GM21515 (cell line): ENCODE measurements at regions not wholly inside any gene's neighbourhood (a gene's known extent, or its start where the extent isn't known, plus 50 kb on each side); places are given as distances from the start of the nearest gene placed in this dataset.

Experiments used
- ATAC-seq: cut with Tn5 transposase; IDR thresholded peaks from one replicate; pipeline ENCODE4 v1.9.1; 2021; ENCODE audit not compliant: unreplicated experiment

GRCh38 chr4:85250852-85251251 lies 224.1 kb upstream of the ARHGAP24 start:
- ATAC-seq = no peak

DNA sequence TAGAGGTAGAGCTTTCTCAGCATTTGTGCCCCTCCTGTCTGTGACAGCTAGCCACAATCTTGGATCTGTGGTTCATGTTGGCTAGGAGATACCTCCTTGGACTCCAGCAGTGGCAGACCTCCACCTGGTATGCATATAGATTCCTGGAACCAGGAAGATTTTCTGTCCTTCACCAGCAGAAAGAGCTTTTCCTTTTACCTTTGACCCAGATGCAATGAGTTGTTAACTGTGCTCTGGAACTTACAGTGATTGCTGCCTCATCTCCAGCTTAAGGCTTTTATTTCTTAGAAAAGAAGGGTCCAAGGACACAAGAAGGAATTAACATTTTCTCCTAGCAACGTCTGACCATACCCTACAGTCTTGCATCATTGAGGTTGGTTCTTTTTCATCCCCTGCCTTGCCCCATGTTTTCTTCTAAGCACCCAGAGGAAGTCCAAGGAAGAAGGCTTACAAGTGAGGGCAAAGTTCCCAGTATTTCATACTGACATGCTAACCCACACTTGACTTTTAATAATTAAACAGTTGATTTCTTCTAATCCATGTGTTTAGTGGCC lies 217.1 kb upstream of the ARHGAP24 start:
- no peak for ATAC-seq

DNA sequence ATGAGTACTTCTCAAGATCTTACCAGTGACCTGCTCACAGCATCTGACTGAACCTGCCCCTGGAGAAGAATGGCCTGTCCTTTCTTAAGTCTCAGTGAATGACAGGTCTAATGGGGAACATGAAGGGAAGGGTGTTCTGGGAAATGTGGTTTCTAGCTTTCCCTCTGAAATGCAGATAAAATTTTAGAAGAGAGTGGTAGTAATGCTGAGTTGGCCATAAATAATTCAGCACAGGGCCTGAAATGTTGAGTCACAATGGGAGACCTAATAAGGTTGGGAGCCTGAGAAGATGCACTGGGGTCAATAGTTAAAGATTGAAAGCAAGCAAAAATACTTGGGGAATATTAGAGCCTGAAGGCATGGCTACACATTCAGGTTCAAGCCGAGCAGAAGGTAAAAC lies 214.9 kb upstream of the ARHGAP24 start:
- no peak for ATAC-seq

DNA sequence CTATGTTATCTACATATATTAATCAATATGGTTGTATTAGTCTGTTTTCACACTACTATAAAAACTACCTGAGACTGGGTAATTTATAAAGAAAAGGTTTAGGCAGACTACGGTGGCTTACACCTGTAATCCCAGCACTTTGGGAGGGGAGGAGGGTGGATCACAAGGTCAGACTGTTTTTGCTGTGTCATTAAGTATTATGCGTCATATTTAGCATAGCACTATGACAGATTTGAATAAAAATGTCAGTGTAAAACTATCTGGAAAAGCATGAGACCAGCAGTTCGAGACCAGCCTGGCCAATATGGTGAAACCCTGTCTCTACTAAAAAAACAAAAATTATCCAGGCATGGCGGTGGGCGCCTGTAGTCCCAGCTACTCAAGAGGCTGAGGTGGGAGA lies 209.7 kb upstream of the ARHGAP24 start:
- no peak for ATAC-seq

- ATAC-seq = no peak
Observed at GRCh38 chr4:85268188-85268587, 206.8 kb upstream of the ARHGAP24 start.

DNA sequence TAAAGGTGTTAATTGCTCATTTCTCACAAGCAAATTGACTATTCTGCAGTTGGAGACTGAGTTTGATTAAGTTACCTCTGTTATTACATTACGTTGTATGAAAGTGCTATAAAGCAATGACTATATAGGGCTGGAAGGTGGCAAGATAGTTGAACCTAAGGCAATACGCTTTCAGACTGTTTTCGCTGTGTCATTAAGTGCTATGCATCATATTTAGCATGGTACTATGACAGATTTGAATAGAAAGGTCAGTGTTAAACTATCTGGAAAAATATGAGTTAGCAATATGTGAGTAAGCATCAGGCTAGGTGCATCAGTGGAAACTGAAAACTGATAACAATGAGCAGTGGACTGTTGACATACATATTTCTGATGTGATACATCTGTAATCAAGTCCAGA lies 206.0 kb upstream of the ARHGAP24 start:
- ATAC-seq = no peak

- ATAC-seq = no peak
Observed at GRCh38 chr4:85274955-85275354, 200.0 kb upstream of the ARHGAP24 start.

DNA sequence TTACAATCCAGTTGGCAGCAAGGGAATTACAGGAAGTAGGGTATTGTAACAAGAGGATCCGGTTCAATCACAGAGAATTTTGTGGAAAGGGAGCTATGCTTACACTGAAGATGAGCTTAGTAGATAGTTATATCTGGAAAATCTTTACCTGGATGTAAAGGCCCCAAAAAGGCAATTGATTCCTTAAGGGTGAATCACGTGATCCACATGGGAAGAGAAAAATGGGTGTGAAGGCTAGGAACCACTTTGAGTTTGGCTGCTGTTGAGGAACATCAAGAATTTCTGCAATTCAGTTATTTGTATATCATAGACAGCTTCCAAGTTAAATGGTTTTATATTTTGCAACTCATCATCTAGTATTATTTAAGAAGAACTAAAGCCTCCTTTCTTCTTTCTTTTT lies 194.0 kb upstream of the ARHGAP24 start:
- ATAC-seq = no peak

DNA sequence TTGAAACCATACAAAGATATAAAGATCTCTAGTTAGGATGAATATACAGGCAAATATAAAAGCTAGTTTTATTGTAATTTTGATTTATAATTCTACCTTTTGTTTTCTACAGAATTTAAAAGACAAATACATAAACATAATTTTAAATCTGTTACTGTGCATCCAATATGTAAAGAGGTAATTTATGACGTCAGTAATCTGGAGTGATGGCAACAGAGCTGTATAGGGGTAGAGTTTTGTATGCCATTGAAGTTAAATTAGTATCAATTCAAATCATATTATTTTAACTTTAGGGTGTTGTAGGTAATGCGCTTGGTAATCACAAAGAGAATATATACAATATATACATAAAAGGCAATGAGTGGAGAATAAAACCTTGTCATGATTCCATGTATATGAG lies 183.7 kb upstream of the ARHGAP24 start:
- no peak for ATAC-seq

DNA sequence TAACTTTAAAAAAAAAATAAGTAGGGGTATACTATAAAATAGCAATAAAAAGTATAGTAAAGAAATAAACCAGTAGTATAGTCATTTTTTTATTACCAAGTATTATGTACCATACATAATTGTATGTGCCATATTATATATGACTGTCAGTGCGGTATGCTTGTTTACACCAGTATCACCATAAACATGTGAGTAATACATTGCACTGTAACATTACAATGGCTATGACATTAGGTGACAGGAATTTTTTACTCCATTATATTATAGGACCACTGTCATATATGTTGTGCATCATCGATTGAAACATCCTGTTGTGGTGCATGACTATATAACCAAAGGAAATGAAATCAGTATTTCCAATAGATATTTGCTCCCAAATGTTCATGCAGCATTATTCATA lies 176.9 kb upstream of the ARHGAP24 start:
- ATAC-seq = no peak

DNA sequence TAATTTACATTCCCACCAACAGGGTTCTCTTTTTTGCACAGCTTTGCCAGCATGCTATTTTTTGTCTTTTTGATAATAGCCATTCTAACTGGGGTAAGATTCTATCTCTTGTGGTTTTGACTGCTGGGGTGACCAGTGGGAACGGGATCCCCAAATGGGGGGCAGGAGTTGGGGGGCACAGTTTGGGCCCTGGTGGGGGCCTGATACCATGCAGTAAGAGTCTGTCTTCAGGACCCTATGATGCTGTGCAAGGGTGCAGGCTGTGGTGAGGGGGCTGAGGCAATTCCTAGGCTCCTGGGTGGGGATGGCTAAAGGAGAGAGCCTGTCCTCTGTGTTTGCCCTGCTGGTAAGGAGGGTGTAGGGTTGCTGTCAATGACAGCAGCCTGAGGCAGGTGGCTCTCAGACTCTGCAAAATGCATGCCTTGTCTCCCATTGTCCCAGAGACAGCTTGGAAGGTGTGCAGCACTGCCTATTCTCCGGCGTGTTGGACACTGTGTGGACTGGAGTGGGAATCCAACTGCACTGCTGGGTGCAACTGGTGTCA lies 172.7 kb upstream of the ARHGAP24 start:
- no peak for ATAC-seq

GRCh38 chr4:85302756-85303155 lies 172.2 kb upstream of the ARHGAP24 start:
- no peak for ATAC-seq

DNA sequence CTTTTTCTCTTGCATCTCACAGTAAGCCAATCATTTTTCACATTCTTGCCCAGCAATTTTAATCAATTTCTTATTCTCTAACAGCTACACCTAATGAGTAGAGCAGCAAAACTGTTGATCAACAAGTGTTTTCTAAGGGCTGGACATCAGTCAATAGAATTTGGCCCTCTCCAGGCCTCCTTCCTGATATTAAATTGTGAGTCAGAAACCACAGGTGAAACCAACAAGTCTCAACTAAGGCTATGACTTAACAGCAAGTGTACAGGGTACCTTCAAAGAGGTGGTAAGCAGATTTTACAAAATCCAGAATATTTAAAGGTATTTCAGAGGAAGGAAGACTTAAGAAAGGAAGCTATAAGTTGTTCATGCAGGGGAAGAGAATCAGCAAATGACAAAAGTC lies 156.5 kb upstream of the ARHGAP24 start:
- no peak for ATAC-seq

- no peak for ATAC-seq
Observed at GRCh38 chr4:85358831-85359230, 116.1 kb upstream of the ARHGAP24 start.

GRCh38 chr4:85362550-85362949 lies 112.4 kb upstream of the ARHGAP24 start:
- ATAC-seq = no peak

DNA sequence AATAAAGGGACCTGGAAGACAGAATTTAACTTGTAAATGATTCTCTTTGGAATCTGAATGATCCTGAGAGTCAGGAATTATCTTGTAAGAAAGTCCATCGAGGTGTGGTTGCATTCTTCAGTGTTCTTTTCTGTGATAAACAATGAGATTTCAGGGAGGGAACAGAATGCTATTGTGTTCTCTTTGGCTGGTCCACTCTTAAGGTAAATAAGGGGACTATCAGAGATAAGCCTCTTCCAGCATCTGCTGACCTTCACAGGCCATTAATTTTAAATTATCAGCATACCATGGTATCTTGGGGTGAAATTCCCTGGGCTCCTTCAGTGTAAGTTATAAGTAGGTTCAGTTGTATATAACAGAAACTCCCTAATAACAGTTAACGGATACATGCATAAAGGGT lies 107.1 kb upstream of the ARHGAP24 start:
- no peak for ATAC-seq

GRCh38 chr4:85368240-85368639 lies 106.7 kb upstream of the ARHGAP24 start:
- ATAC-seq = no peak

- ATAC-seq = no peak
Observed at GRCh38 chr4:85368932-85369331, 106.0 kb upstream of the ARHGAP24 start.

GRCh38 chr4:85369703-85370380 lies 105.1 kb upstream of the ARHGAP24 start:
- ATAC-seq = no peak

DNA sequence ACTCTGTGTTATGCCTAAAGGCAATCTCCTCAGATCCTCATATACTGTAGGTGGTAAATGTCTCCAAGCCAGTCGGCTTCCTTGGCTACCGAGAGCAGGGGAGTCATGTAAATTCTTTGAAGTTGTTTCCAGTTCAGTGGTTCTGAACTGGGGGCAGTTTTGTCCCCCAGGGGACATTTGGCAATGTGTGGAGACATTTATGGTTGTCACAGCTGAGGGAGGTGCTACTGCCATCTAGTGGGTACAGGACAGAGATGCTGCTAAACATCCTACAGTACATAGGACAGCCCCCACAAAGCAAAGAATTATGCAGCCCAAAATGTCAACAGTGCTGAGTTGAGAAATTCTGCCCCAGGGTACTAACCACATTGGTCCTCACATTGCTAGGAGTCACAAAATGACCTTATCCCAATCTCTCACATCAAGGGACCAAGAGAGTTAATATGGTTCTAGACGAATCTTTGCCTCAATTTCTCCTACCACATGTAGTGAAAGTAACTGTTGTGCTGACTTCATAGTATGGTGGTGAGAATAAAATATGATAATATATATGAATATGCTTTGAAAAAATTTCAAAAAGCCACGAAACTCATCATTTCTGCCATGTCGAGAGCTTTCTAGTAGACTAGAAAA lies 104.4 kb upstream of the ARHGAP24 start:
- peak; percentile 97 for ATAC-seq

- ATAC-seq = no peak
Observed at GRCh38 chr4:85372966-85373365, 102.0 kb upstream of the ARHGAP24 start.

- no peak for ATAC-seq
Observed at GRCh38 chr4:85376285-85376684, 98.7 kb upstream of the ARHGAP24 start.
